Peyer's patch (tissue), 4 donors: ENCODE measurements at regions not wholly inside any gene's neighbourhood (a gene's known extent, or its start where the extent isn't known, plus 50 kb on each side); places are given as distances from the start of the nearest gene placed in this dataset.
"Not testable (repeated sequence)": the region's sequence is repeated elsewhere in the genome, so short reads cannot be mapped to it uniquely, and the experiment has no call there.

Experiments used
- DNase-seq, 3 donors: peaks; one replicate each; pipeline ENCODE4 v3.0.0-alpha.2; 2017 to 2019
- H3K27ac ChIP-seq, 4 donors: fragments of 200-600 bp; sonication (generic); one replicate each; pipeline ENCODE4 v1.5.1; 2016 to 2019
- H3K27me3 ChIP-seq, 2 donors: fragments of 200-600 bp; sonication (generic); one replicate each; pipeline ENCODE4 v1.5.1; 2019
- H3K36me3 ChIP-seq, 3 donors: fragments of 200-600 bp; sonication (generic); one replicate each; pipeline ENCODE4 v1.5.1; 2016 to 2019
- H3K4me1 ChIP-seq, 4 donors: fragments of 200-600 bp; sonication (generic); one replicate each; pipeline ENCODE4 v1.5.1; 2016 to 2019
- H3K4me3 ChIP-seq, 4 donors: fragments of 200-600 bp; sonication (generic); 1 replicate in 3 of 4; 2 replicates in 1 of 4; pipeline ENCODE4 v1.5.1; 2016 to 2019; ENCODE audit warnings: mild to moderate bottlenecking in 1 of 4
- H3K9me3 ChIP-seq, 4 donors: fragments of 200-600 bp; sonication (generic); one replicate each; pipeline ENCODE4 v1.5.1; 2016 to 2019; ENCODE audit warnings: mild to moderate bottlenecking in 1 of 4
- POLR2A ChIP-seq, 2 donors: fragments of 450-650 bp; IDR thresholded peaks; one replicate each; pipeline ENCODE4 v1.5.1; 2017; ENCODE audit warnings: antibody characterized with exemption in 2 of 2, mild to moderate bottlenecking in 2 of 2, moderate library complexity in 2 of 2
- TF ChIP-seq, protein P1 (sequence below), 6 experiments: fragments of 450-650 bp in 4 of 6; fragments of 200-600 bp in 2 of 6; sonication (generic) in 1 of 6; IDR thresholded peaks; one replicate each; pipeline ENCODE4 v1.5.1; 2017 to 2019; ENCODE audit warnings: antibody characterized with exemption in 6 of 6, mild to moderate bottlenecking in 3 of 6, moderate library complexity in 1 of 6

DNA sequence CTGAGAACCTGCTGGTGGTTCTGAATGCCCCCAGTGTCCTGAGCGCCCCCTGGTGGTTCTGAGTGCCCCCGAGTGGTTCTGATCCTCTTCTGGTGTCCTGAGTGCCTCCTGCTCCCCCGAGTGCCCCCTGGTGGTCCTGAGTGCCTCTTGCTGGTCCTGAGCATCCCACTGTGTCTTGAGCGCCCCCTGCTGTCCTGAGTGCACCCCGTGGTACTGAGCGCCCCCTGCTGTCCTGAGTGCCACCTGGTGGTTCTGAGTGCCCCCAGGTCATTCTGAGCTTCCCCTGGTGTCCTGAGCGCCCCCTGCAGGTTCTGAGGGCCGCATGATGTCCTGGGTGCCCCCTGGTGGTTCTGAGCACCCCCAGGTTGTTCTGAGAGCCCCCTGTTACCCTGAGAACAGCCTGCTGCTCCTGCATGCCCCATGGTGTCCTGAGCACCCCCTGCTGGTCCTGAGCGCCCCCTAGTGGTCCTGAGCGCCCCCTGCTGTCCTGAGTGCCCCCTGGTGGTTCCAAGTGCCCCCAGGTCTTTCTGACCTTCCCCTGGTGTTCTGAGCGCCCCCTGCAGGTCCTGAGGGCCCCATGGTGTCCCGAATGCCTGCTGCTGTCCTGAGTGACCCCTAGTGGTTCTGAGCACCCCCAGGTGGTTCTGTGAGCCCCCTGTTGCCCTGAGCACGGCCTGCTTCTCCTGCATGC, 1165.4 kb downstream of the TMEM121 start:
- Histone ChIP-seq H3K27ac (no peak overlapping the region), H3K36me3 (no peaks in the 10 kb centered on the region), H3K9me3 (no peaks in the 10 kb centered on the region), H3K4me3 (no peak overlapping the region), H3K27me3 (no peaks in the 10 kb centered on the region), H3K4me1 (no peaks in the 10 kb centered on the region)
- peak in 1 of 3 donors; percentile 60 for DNase-seq
- no peak for TF ChIP-seq POLR2A (IDR thresholded peaks at IDR 0.05)
- TF ChIP-seq, protein P1, sequence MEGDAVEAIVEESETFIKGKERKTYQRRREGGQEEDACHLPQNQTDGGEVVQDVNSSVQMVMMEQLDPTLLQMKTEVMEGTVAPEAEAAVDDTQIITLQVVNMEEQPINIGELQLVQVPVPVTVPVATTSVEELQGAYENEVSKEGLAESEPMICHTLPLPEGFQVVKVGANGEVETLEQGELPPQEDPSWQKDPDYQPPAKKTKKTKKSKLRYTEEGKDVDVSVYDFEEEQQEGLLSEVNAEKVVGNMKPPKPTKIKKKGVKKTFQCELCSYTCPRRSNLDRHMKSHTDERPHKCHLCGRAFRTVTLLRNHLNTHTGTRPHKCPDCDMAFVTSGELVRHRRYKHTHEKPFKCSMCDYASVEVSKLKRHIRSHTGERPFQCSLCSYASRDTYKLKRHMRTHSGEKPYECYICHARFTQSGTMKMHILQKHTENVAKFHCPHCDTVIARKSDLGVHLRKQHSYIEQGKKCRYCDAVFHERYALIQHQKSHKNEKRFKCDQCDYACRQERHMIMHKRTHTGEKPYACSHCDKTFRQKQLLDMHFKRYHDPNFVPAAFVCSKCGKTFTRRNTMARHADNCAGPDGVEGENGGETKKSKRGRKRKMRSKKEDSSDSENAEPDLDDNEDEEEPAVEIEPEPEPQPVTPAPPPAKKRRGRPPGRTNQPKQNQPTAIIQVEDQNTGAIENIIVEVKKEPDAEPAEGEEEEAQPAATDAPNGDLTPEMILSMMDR (IDR thresholded peaks at IDR 0.05): peak in 1 of 6 experiments; percentile 16

DNA sequence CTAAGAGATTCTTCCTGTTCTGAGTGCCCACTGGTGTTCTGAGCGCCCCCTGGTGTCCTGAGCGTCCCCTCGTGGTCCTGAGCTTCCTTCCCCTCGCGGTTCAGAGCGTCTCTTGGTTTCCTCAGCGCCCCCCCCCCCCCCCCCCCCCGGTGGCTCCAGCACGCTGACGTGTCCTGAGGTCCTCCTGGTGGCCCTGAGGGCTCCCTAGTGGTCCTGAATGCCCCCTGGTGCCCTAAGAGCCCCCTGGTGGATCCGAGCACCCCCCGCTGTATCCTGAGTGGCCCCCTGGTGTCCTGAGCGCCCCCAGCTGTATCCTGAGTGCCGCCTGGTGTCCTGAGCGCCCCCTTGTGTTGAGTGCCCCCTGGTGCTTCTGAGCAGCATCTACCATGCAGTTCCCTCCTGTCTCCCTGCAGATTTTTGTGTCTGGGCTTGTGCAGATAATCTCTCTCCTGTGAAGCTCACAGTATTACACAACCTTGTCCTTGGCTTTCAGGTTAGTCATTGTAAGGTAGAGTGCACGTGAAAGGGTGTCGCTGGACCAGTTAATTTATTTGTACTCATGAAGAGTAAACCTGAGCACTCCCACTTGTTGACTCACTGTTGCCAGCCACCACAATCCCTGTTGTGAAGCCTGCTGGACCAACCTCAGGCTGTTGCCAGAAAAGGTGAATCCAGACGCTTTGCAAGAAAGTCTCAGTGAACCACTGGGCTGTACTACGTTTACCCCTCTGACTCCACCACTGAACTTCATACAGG, 1168.4 kb downstream of the TMEM121 start:
- no peaks in the 10 kb centered on the region for H3K4me1 ChIP-seq
- H3K9me3 ChIP-seq: no peaks in the 10 kb centered on the region
- H3K4me3 ChIP-seq: no peak overlapping the region
- H3K27me3 ChIP-seq: no peaks in the 10 kb centered on the region
- no peaks in the 10 kb centered on the region for H3K36me3 ChIP-seq
- DNase-seq: peak; percentile 59 to 83 (median 74)
- TF ChIP-seq, protein P1 (IDR thresholded peaks at IDR 0.05): peak in 3 of 6 experiments; percentile 7 to 52 (median 9)
- no peak for TF ChIP-seq POLR2A (IDR thresholded peaks at IDR 0.05)
- H3K27ac ChIP-seq: no peak overlapping the region

DNA sequence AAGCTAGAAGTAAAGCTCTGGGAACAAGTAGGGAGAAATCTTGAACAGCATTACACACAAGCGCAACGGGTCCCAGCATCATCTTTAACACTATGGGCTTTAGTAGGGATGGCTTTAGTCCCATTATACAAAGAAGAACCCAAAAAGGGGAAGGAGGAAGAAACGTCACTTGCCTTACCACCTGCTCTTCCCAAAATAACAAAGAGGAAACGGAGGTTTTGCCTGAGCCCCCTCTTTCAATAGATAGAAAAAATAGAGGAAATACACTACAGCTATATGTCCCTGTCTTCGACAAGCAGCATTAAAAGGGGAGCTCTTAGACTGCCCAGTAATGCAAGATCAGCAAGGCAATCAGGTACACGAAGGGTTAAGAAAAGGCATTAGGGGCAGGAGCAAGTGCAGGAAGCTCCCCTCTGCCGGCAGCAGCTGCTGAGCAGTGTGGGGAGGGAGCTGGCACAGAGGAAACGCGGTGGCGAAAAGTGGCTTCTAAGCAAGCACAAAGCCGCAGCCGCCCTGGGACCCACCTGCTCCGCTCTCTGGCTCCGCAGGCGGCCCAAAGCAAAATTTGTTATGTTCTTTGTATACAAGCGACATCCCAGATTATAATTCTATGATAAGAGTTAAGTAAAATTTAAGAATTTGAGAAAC, 1172.4 kb downstream of the TMEM121 start:
- not testable (repeated sequence) for H3K27ac ChIP-seq, H3K27me3 ChIP-seq, H3K4me3 ChIP-seq, H3K9me3 ChIP-seq, H3K36me3 ChIP-seq, H3K4me1 ChIP-seq
- peak in 1 of 3 donors; percentile 79 for DNase-seq

DNA sequence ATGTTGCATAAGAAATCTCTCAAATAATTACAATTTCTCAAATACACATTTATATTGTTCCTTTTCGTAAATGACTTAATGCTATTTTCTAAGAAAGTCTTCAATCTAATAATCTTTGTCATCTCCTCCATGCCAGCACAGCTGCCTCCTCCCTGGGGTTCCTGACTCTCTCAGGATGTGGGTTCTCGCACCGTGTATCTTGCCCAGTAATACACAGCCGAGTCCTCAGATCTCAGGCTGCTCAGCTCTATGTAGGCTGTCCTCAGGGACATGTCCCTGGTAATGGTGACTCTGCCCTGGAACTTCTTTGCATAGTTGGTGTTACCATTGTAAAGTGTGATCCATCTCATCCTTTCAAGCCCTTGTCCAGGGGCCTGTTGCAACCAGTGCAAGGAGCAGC, 1177.3 kb downstream of the TMEM121 start:
- H3K36me3 ChIP-seq, H3K4me3 ChIP-seq, DNase-seq, H3K9me3 ChIP-seq, H3K27ac ChIP-seq, H3K27me3 ChIP-seq, H3K4me1 ChIP-seq: not testable (repeated sequence)

DNA sequence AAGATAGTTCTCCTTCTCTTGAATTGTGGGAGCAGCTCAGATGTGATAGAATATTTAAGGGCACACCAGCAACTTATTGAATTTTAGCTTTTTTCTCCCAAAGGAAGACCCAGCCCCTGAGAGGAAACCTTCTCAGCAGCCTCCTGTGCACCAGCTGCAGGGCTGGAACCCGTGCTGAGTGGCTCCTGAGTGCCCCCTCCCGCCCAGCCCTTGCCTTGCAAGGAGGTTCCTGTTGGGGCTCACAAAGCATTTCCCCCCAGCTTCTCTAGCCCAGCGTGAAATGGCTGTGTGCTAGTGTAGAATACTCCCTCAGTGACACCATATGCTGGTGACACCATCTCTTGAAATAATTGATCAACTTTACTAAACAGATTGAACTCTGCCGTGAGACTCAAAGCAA, 1180.1 kb downstream of the TMEM121 start:
- H3K27ac ChIP-seq, H3K36me3 ChIP-seq, DNase-seq, H3K4me1 ChIP-seq, H3K4me3 ChIP-seq, H3K9me3 ChIP-seq, H3K27me3 ChIP-seq: not testable (repeated sequence)

DNA sequence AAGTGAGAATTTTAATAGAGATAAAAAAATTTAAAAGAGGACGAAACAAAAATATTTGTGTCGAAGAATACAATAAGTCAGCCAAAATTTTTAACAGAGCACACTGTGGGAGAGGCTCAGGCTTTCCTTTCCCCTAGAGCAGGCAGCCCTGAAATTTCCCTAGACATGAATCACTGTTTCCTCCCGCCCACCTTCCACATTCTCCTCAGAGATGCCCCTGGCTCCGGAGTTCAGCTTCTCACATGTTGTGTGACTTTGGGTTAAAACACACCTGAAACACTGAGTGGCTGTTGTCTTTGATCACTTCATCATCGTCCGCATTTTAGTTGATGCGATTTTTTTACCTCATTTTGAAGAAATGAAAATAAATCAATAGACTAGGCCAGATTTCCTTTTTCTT, 1183.8 kb downstream of the TMEM121 start:
- H3K27me3 ChIP-seq, DNase-seq, H3K27ac ChIP-seq, H3K4me1 ChIP-seq, H3K36me3 ChIP-seq, H3K9me3 ChIP-seq, H3K4me3 ChIP-seq: not testable (repeated sequence)

DNA sequence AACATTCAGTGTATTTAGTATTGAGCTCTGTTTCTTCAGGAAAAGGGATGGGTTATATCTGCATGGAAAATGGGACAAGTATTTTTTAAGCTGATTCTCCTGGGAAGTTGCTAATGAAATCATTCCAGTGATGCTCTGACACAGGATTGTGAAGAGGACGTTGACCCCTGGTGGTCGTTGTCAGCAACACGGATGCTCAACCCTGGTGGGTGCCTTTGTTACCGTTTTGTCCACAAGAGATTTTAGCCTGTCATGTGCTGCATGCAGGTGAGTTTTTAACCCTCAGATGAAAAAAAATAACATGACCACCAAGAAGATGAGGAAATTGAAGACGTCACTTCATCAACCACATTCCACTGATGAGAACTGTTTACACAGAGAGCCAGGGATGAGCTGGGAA, 1186.1 kb downstream of the TMEM121 start:
- not testable (repeated sequence) for H3K27me3 ChIP-seq, H3K4me1 ChIP-seq, H3K4me3 ChIP-seq, DNase-seq, H3K9me3 ChIP-seq, H3K27ac ChIP-seq, H3K36me3 ChIP-seq

DNA sequence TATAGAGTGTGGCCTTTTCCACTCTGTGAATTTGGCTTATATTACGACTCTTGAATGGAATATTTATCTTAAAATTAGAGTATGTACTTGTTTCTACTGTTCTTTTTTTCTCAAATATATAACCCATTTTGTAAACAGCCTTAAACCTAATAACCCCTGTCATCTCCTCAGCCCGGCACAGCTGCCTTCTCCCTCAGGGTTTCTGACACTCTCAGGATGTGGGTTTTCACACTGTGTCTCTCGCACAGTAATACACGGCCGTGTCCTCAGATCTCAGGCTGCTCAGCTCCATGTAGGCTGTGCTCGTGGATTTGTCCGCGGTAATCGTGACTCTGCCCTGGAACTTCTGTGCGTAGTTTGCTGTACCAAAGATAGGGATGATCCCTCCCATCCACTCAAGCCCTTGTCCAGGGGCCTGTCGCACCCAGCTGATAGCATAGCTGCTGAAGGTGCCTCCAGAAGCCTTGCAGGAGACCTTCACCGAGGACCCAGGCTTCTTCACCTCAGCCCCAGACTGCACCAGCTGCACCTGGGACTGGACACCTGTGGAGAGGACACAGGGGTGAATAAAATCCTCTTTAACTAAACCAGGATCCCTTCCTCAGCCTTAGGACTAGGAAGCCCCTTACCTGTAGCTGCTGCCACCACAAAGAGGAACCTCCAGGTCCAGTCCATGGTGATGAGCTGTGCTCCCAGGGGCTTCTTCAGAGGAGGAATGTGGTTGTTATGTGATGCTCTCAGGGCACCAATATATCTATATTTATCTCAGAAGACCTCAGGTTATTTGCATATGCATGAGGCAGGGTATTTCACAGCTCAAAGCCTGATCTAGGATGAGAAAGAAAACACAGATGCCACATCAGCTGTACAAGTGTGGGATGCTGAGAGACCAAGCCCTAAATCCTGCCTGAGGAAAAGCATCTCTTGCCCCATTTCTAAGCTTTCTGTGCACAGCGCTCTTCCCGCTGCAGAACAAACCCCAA, 1188.4 kb downstream of the TMEM121 start:
- H3K4me1 ChIP-seq, H3K4me3 ChIP-seq, H3K36me3 ChIP-seq, H3K27me3 ChIP-seq, H3K27ac ChIP-seq, DNase-seq, H3K9me3 ChIP-seq: not testable (repeated sequence)
